Stimulated activated naive CD8-positive, alpha-beta T cell treated with anti-CD3 and anti-CD28 coated beads, Interleukin-15, Interleukin-2, amounts not matched to agents 100 ng/mL and 50 ng/mL, for 24 hours (primary cell): ENCODE measurements at regions not wholly inside any gene's neighbourhood (a gene's known extent, or its start where the extent isn't known, plus 50 kb on each side); places are given as distances from the start of the nearest gene placed in this dataset.

Experiments
- H3K27ac Mint-ChIP-seq: one replicate; pipeline ENCODE4 v1.8.0; 2021; ENCODE audit warnings: mild to moderate bottlenecking, mixed read lengths
- H3K27me3 Mint-ChIP-seq: one replicate; pipeline ENCODE4 v1.8.0; 2021; ENCODE audit warnings: mixed read lengths
- H3K36me3 Mint-ChIP-seq: one replicate; pipeline ENCODE4 v1.8.0; 2021; ENCODE audit warnings: low read depth, mixed read lengths
- H3K4me1 Mint-ChIP-seq: one replicate; pipeline ENCODE4 v1.8.0; 2021; ENCODE audit warnings: low read depth, mixed read lengths
- H3K4me3 Mint-ChIP-seq: one replicate; pipeline ENCODE4 v1.8.0; 2021; ENCODE audit warnings: mild to moderate bottlenecking, mixed read lengths
- H3K9me3 Mint-ChIP-seq: one replicate; pipeline ENCODE4 v1.8.0; 2021; ENCODE audit warnings: mixed read lengths

DNA sequence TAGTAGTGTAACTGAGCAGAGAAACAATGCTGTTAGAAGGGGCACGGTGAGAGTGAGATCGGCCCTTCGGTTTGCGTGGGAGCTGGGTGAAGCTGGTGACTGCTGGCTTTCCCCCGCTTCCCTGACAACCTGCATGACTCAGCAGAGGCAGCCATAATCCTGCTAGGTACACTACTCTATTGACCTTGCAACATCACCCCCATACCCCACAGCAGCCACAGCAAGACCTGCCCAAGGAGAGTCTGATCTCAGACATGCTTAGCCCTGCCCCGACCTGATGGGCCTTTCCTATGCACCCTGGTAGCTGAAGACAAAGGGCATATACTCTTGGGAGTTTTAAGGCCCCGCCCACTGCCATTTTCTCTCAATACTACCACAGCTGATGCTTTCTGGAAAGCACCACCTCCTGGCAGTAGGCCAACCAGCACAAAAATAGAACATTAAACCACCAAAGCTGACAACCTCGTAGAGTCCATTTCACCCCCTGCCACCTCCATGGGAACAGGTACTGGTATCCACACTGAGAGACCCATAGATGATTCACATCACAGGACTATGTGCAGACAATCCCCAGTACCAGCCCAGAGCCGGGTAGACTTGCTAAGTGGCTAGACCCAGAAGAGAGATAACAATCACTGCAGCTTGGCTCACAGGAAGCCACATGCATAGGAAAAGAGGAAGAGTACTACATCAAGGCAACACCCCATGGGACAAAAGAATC lies 75.9 kb upstream of the RGS6 start:
- Mint-ChIP-seq H3K27me3 (peaks cover 60% of the 10 kb centered on the region), H3K4me3 (no peak overlapping the region), H3K36me3 (no peaks in the 10 kb centered on the region), H3K9me3 (peaks cover 11% of the 10 kb centered on the region), H3K4me1 (peaks cover 10% of the 10 kb centered on the region), H3K27ac (no peak overlapping the region)

DNA sequence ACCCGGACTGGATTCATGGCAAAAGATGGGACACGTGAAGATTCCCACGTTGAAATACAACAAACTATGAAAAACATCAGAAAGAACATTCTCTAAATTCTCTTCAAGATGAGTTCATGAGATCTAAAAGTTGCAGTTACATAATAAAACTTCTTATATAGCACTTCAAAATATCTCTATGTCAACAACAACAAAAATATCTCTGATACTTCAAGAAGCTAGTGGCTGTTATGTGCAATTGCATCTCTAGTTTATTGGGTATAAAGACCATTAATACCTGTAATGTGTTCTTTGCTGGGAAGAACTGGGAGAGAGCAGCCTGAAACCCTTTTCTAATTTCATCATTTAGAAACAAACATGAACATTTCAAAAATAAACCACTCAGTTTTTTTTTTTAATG lies 69.2 kb upstream of the RGS6 start:
- Mint-ChIP-seq H3K4me1 (no peaks in the 10 kb centered on the region), H3K9me3 (peaks cover 5% of the 10 kb centered on the region), H3K27ac (no peak overlapping the region), H3K4me3 (no peak overlapping the region), H3K27me3 (peaks cover 27% of the 10 kb centered on the region), H3K36me3 (no peaks in the 10 kb centered on the region)

DNA sequence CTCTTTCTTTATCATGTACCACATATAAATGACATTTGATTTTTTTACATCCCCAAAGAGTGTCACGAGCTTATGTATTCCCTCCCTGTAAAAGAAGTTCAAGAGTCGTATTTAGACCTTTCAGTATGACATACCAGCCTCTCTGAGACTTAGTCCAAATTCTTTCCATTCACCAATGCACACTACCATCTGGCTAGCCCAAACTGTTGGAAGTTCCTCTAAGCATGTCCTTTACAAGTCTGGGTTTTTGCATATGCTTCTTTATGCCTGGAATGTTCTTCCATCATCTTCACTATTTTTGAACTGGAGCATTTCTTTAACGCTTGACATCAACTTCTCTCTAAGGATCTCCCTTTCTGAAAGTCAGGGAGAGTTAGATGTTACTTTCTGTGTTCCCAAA lies 68.5 kb upstream of the RGS6 start:
- no peaks in the 10 kb centered on the region for H3K4me1 Mint-ChIP-seq
- peaks cover 5% of the 10 kb centered on the region for H3K9me3 Mint-ChIP-seq
- H3K4me3 Mint-ChIP-seq = no peak overlapping the region

More for the DNA sequence above, 68.5 kb upstream of the RGS6 start:
- H3K27ac Mint-ChIP-seq = no peak overlapping the region
- H3K36me3 Mint-ChIP-seq = no peaks in the 10 kb centered on the region
- peaks cover 24% of the 10 kb centered on the region for H3K27me3 Mint-ChIP-seq
